ENCODE measurements at regions not wholly inside any gene's neighbourhood (a gene's known extent, or its start where the extent isn't known, plus 50 kb on each side); places are given as distances from the start of the nearest gene placed in this dataset.

DNA sequence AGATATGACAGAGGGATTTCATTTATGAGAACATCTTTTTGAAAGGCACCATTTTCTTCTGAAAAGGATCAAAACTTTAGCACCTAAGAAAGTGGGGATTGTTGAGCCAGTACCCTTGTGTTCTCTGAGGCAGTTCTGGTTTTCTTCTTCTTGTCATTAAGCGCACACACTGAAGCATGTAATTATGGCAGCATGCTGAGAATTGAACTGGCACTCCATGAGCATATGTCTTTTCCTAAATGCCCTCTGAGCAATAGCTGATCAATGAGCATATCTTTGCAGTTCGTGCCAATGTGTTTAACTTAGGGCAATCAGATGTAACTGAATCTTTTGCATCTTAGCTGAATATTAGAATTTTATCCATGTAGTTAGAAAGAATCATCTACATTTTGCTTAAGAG, 53.9 kb upstream of the VGLL3 start:
- no peaks in the 10 kb centered on the region for H3K27me3 ChIP-seq (ENCODE audit: control insufficient read depth in 4 of 4, insufficient read depth in 4 of 4, low read length in 3 of 4)
- no peak overlapping the region for H3K27ac ChIP-seq (ENCODE audit: low read depth in 1 of 2, low read length in 2 of 2)
- 82% methylated on average over 2 of the region's 2 CpGs for WGBS
- no peaks in the 10 kb centered on the region for H3K9me3 ChIP-seq (ENCODE audit: control insufficient read depth in 4 of 4, low read length in 3 of 4)
- H3K9ac ChIP-seq (ENCODE audit: low read depth in 1 of 2, low read length in 2 of 2) = no peak overlapping the region
- no peaks in the 10 kb centered on the region for H3K4me1 ChIP-seq (ENCODE audit: control insufficient read depth in 4 of 4, insufficient read depth in 4 of 4, low read length in 3 of 4)
- no peak overlapping the region for H3K4me3 ChIP-seq (ENCODE audit: low read depth in 1 of 3, low read length in 3 of 3)
- no peak for DNase-seq (ENCODE audit: low spot score)
- no peak for TF ChIP-seq JUND (IDR thresholded peaks at IDR 0.05)
- no peak for TF ChIP-seq TAF1 (conservative IDR thresholded peaks at IDR 0.05)
- TF ChIP-seq CTCF (IDR thresholded peaks at IDR 0.05; ENCODE audit: low read depth, low read length, missing input control) = no peak
- no peak for TF ChIP-seq GABPA (IDR thresholded peaks at IDR 0.05 in 1 of 2, conservative IDR thresholded peaks at IDR 0.05 in 1 of 2)
- no peak for TF ChIP-seq HNF4G (IDR thresholded peaks at IDR 0.05)
- TF ChIP-seq RAD21 (IDR thresholded peaks at IDR 0.05) = no peak
- no peak for TF ChIP-seq MAX (IDR thresholded peaks at IDR 0.05)
- no peak for TF ChIP-seq SP1 (IDR thresholded peaks at IDR 0.05)
- TF ChIP-seq, protein P1, sequence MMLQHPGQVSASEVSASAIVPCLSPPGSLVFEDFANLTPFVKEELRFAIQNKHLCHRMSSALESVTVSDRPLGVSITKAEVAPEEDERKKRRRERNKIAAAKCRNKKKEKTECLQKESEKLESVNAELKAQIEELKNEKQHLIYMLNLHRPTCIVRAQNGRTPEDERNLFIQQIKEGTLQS (IDR thresholded peaks at IDR 0.05) = no peak
- TF ChIP-seq HNF4A (conservative IDR thresholded peaks at IDR 0.05) = no peak
- TF ChIP-seq EGR1 (IDR thresholded peaks at IDR 0.05; ENCODE audit: low read depth in 2 of 2) = no peak
- no peak for TF ChIP-seq FOXA2 (IDR thresholded peaks at IDR 0.05)
- TF ChIP-seq REST (IDR thresholded peaks at IDR 0.05) = no peak
- H3K36me3 ChIP-seq (ENCODE audit: control insufficient read depth in 4 of 4, insufficient read depth in 3 of 4, low read depth in 1 of 4, low read length in 3 of 4) = no peaks in the 10 kb centered on the region

GRCh38 chr3:87044409-87044808, 53.5 kb upstream of the VGLL3 start:
- Histone ChIP-seq H3K27ac (ENCODE audit: low read depth in 1 of 2, low read length in 2 of 2) (no peak overlapping the region), H3K4me1 (ENCODE audit: control insufficient read depth in 4 of 4, insufficient read depth in 4 of 4, low read length in 3 of 4) (no peaks in the 10 kb centered on the region), H3K27me3 (ENCODE audit: control insufficient read depth in 4 of 4, insufficient read depth in 4 of 4, low read length in 3 of 4) (no peaks in the 10 kb centered on the region), H3K9me3 (ENCODE audit: control insufficient read depth in 4 of 4, low read length in 3 of 4) (no peaks in the 10 kb centered on the region), H3K36me3 (ENCODE audit: control insufficient read depth in 4 of 4, insufficient read depth in 3 of 4, low read depth in 1 of 4, low read length in 3 of 4) (no peaks in the 10 kb centered on the region), H3K9ac (ENCODE audit: low read depth in 1 of 2, low read length in 2 of 2) (no peak overlapping the region), H3K4me3 (ENCODE audit: low read depth in 1 of 3, low read length in 3 of 3) (no peak overlapping the region)
- DNase-seq (ENCODE audit: low spot score) = no peak
- WGBS = 48% methylated on average over 1 of the region's 1 CpG
- TF ChIP-seq REST (IDR thresholded peaks at IDR 0.05) = no peak
- no peak for TF ChIP-seq FOXA2 (IDR thresholded peaks at IDR 0.05)
- no peak for TF ChIP-seq ZBTB33 (IDR thresholded peaks at IDR 0.05)
- no peak for TF ChIP-seq SP1 (IDR thresholded peaks at IDR 0.05)
